ENCODE measurements at regions not wholly inside any gene's neighbourhood (a gene's known extent, or its start where the extent isn't known, plus 50 kb on each side); places are given as distances from the start of the nearest gene placed in this dataset.
"Not testable (repeated sequence)": the region's sequence is repeated elsewhere in the genome, so short reads cannot be mapped to it uniquely, and the experiment has no call there.

DNA sequence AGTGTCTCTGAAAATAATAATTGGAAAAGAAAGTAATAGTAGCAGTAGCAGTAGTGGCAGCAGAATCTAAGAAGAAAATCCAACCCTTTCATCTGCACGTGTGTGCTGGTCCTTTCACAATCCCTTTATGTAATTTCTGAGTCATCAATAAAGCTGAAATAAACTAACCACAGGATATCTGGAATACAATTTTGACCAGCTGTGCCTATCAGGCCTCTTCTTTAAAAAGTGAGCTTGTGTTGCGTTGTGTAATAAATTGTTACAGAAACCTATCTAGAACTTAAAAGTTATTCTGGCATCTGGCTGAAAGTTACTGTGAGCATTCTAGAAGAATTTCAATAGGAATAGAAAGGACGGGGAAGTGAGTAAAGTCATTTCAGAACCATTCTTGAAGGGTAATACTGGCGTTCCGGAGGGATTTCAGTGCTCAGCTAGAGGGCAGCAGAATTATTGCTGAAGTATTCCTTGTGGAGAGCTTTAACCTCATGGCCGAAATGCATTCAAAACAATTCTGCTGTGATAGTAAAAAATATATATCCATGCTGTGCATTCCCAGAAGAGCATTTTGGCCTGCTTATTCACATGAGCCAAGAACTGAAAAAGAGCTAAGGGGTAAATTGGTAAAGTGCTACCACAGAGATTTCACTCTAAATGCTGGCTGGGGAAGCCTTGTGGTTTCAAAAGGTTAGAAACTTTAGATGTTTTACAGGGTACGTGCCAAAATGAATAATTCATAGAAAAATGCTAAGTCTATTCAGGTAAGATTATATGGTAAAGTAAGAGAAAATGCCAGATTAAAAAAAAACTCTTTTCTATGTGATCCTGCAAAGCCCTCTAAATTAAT, 260.6 kb downstream of the NKX6-1 start:
- no peak for DNase-seq
- in situ Hi-C loops (cut with MboI; ENCODE audit: low pct_unique_long_range_greater_than_20kb, low sequenced_read_pairs): no loop called here

DNA sequence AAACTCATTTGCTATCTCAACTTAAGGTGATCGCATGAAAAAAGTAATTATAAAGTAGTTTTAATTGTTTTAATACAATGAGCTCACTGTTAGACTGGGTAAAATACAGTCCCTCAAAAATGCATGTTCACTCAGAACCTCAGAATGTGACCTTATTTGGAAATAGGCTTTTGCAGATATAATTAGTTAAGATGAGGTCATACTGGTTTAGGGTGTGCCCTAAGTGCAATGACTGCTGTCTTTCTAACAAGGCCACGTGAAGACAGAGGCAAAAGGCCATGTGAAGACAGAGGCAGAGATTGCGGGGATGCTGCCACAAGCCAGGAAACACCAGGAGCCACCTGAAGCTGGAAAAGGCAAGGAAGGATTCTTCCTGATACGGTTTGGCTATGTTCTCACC, 262.1 kb downstream of the NKX6-1 start:
- DNase-seq: no peak
- in situ Hi-C loops (cut with MboI; ENCODE audit: low pct_unique_long_range_greater_than_20kb, low sequenced_read_pairs): no loop called here

DNA sequence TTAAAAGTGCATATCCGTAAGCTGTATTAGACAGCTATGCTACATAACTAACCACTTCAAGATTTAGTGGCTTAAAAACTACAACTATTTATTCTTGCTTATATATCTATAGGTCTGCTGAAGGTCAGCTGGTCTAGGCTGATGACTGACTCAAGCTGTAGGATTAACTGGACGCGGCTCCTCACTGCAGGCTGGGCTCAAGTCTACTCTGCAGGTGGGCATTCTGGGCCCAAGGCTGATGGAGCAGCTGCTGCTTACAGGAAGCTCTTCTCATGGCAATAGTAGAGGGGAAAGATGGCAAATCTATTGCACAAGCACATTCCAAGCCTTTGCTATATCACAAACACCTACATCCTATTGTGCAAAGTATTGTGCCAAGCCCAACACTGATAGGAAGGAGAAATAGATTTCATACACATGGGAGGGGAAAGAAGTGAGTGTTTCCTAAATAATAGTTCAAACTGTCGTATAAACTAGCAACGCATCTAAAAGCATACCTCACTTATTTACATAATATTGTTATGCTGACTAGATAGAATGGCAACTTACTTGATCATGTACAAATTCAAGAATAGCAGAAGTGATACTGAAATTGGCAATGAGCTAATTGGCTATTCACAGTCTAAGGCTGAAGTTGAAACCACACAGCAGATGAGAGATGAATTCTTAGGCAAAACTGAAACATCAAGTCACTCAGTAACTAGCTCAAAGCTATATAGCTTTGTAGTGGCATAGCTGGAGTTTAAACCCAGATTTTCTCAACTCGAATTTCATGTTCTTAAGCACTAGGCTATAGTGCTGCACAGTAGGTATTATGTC, 263.8 kb downstream of the NKX6-1 start:
- in situ Hi-C loops (cut with MboI; ENCODE audit: low pct_unique_long_range_greater_than_20kb, low sequenced_read_pairs): no loop called here
- DNase-seq: no peak

DNA sequence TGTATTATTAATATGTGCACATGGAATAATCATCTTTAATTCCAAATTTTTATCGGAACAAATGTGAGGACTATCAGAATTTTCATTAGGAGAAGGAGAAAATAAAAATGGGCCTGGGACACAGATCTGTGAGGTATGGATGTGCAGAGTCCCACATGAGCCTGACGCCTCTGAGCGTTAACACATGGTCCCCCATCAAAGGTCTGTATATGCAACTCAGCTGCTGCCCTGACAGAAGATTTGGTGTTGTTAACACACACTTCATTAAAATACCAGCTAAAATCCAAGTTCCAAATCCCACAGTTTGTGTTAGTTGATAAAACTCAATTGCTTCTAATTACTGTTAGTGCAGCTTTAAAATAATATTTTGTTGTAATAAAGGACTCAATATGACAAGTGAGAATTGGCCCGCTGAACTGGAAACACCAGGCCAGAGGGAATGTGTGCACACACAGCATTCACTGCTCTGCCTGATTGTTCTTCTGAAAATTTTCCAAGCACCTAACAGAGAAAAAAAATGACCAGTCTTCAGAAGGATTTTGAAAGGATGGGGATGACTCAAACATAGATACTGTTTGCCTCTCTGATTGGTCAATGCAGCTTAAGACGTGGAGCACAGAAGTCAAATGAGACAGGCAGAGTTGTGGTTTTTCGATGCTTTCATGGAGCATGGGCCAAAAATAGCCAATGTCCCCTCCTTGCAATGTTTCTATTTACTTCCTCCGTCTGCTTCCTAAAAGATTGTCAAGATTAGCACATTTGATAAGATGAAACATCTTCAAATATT, 266.6 kb downstream of the NKX6-1 start:
- in situ Hi-C loops (cut with MboI; ENCODE audit: low pct_unique_long_range_greater_than_20kb, low sequenced_read_pairs): no loop called here
- DNase-seq: no peak

DNA sequence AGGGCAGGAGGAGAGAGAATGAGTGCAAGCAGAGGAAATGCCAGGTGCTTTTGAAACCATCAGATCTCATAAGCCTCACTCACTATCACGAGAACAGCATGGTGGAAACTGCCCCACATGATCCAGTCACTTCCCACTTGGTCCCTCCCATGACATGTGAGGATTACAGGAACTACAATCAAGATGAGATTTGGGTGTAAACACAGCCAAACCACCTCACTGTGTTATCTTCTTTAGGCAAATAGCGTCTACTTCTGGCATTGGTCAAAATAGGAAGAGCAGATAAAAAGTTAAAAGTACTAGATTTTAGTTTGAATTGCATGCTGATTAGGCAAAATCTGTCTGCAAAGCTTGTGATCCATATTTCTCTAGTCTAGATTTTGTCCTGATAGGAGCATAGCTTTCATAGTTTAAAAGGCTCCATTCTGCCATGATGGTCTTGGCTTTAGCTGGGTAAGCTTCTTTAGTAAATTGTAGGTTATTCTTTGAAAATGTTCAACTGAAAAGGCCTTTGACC, 267.5 kb downstream of the NKX6-1 start:
- DNase-seq: no peak
- in situ Hi-C loops (cut with MboI; ENCODE audit: low pct_unique_long_range_greater_than_20kb, low sequenced_read_pairs): no loop called here

DNA sequence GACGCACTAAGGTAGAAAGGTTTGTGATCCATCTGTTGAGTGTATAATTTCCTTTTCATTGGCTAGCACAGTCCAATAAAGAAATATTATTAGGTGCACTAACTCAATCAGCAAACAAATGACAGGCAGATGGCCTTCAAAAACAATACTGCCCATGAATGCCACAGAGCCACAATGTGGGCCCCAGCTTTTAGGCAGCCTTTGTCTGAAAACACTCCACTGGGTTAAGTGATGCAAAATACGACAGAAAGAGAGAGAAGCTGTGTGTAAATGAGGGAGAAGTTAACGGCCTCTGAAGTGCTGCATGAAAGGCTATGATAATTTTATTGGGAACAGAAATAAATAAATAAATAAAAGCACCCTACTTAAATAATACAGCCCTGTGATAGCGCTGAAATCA, 274.6 kb downstream of the NKX6-1 start:
- in situ Hi-C loops (cut with MboI; ENCODE audit: low pct_unique_long_range_greater_than_20kb, low sequenced_read_pairs): no loop called here
- no peak for DNase-seq

DNA sequence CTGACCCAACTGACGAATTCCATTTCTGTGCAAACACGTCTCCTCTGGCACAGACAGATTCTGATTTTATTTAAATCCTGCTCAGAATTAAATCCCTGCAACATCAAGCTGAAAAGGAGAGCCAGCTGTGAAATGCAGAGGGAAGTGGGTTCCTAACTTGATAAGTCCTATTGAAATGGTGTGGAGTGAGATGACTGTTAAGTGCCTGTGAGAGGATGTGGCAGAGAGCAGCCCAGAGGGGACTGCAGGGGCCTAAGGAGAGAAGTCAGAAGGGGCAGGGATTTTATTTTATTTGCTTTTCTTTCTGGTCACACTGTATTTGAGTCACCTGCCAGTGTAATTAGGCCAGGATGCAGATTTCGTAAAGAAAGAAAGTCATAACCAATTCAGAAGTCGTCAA, 277.4 kb downstream of the NKX6-1 start:
- in situ Hi-C loops (cut with MboI; ENCODE audit: low pct_unique_long_range_greater_than_20kb, low sequenced_read_pairs): no loop called here

DNA sequence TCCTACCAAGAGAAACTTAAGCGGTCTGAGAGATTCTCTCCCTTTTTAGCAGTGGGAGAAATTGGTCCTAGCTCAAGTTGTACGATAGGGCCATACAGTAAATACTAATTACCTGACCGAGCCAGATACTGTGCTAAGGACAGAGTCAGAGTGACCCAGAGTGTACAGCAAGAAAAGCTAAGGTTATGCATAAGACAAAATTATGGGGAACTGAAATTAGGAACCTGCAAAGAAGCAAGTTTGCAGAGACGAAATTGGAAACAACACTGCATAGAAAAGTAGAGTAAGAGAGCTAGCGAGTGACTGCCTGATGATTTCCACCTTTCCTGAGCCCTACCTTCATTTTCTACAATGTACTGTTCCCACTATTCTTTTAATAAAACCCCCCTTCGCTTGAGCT, 278.1 kb downstream of the NKX6-1 start:
- in situ Hi-C loops (cut with MboI; ENCODE audit: low pct_unique_long_range_greater_than_20kb, low sequenced_read_pairs): no loop called here
- DNase-seq: no peak

More for the DNA sequence above, 277.4 kb downstream of the NKX6-1 start:
- DNase-seq: no peak

DNA sequence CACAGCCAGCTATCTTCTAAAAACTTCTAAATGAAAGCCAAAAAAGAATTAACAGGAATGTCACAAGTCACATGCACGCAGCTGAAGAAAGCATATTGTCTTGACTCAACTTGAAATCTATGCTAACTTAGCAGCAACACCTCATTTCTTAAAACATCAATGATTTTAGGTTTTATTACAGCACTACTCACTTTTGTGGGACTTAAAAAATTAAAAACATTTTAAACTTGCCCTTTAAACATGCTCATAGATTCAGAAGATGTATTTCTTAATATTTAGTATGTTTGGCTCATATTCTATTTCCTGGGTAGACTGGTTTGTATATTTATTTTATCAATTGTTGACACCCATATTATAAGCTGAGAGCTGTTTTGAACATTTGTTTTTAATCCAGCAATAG, 279.4 kb downstream of the NKX6-1 start:
- in situ Hi-C loops (cut with MboI; ENCODE audit: low pct_unique_long_range_greater_than_20kb, low sequenced_read_pairs): no loop called here
- DNase-seq: no peak

DNA sequence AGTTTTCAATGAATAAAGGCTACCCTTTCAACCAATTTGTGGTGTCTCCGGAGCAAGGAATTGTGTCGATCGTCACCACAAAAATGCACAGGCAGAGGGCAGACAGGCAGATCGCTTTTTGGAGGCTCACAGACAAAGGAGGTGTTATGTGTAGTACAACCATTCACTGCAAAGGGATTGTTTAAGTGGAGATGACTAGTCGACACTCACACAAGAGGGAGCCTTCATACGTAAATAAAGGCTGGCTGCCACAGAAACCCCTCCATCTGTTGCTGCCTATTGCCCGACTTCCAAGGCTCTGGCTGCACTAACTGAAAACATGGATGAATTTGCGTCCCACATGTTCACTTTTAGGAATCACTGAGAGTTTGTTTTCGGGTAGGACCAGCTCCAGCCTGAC, 281.1 kb downstream of the NKX6-1 start:
- in situ Hi-C loops (cut with MboI; ENCODE audit: low pct_unique_long_range_greater_than_20kb, low sequenced_read_pairs): no loop called here
- no peak for DNase-seq

DNA sequence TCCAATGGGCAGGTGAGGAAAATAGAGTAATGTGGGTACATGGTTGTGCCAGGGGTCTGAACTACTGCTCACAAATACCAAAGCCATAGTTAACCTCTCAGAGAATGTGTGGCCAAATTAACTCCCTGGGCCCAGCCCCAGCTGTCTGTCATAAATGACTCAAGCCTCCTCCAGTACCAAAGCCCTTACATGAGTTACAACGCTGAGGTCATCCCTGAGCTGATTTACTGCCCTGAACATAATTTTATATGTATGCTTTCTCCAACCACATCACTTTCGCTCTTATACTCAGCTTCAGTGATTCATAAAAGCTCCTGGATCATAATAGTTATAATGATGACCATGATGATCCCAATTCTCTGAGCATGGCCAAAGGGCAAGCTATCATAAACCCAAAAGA, 283.9 kb downstream of the NKX6-1 start:
- no peak for DNase-seq
- in situ Hi-C loops (cut with MboI; ENCODE audit: low pct_unique_long_range_greater_than_20kb, low sequenced_read_pairs): no loop called here

DNA sequence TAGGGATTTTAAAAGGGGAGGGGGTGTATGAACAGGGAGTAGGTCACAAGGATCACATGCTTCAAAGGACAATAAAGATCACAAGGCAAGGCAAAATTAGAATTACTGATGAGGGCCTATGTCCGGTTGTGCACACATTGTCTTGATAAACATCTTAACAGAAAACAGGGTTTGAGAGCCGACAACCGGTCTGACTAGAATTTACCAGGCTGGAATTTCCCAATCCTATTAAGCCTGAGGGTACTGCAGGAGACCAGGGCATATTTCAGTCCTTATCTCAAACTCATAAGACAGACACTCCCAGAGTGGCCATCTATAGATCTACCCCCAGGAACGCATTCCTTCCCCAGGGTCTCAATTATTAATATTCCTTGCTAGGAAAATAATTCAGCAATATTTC, 292.9 kb downstream of the NKX6-1 start:
- DNase-seq; in situ Hi-C loops (cut with MboI; ENCODE audit: low pct_unique_long_range_greater_than_20kb, low sequenced_read_pairs): not testable (repeated sequence)

DNA sequence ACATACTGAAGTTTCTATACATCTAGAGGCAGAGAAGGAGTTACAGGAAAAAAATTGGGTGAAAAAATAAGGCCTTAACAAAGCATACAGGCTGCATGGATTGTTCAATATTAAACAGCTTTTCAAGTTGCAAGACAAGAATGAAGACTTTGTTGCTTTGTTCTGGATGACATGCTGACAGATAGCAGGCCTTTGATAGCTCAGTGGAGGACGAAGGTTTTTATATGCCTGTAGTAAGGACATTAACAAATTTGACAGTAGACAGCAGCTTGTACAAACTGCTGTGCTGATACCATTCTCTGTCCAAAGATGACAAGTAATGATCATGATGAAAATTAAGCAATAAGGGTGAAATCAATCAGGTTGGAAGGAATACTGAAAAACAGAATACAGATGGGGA, 309.9 kb downstream of the NKX6-1 start:
- no peak for DNase-seq
- in situ Hi-C loops (cut with MboI; ENCODE audit: low pct_unique_long_range_greater_than_20kb, low sequenced_read_pairs): no loop called here

DNA sequence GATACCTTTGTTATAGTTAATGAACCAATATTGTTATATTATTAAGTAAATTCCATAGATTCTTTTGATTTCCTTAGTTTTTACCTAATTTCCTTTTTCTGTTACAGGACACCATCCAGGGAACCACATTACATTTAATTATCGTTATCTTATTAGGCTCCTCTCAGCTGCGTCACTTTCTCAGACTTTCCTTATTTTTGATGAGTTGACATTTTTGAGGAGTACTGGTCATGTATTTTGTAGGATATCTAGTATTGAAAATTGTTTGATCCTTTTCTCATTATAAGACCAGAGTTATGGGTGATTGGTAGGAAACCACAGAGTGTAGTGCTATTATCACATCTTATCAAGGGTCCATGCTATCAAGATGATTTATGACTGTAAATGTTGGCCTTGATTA, 319.7 kb downstream of the NKX6-1 start:
- DNase-seq: no peak
- in situ Hi-C loops (cut with MboI; ENCODE audit: low pct_unique_long_range_greater_than_20kb, low sequenced_read_pairs): no loop called here

DNA sequence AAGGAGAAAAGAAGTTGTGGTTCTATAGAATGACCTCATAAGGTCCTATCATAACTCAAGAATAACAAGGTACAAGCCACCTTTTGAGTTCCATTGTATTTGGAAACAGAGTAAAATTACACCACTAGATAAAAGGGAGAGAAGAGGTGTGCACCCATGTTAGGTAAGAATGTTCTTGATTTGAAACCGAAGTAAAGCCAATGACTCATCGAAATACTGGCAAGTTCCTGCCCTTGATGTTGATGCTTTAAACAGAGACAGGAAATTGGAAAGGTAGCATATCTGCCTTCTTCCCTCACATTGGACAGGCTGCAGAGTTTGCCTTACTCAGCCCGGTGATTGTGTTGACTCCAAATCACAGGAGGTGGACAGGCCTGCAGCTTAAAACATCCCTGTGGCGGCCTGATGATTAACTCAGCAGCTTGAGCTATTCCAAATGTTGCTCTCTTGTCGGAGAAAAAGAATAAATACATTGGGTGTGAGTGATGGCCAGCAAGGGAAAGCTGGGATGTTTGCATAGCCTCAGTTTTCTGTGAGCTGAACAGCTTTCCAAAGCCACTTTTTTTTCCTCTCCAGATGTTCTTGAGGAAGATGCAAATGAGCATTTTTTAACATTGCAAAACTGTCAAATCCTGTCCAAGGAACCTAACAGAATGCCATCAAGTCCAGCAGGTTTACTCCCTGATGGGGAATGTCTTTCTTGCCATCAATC, 321.1 kb downstream of the NKX6-1 start:
- in situ Hi-C loops (cut with MboI; ENCODE audit: low pct_unique_long_range_greater_than_20kb, low sequenced_read_pairs): no loop called here
- no peak for DNase-seq

DNA sequence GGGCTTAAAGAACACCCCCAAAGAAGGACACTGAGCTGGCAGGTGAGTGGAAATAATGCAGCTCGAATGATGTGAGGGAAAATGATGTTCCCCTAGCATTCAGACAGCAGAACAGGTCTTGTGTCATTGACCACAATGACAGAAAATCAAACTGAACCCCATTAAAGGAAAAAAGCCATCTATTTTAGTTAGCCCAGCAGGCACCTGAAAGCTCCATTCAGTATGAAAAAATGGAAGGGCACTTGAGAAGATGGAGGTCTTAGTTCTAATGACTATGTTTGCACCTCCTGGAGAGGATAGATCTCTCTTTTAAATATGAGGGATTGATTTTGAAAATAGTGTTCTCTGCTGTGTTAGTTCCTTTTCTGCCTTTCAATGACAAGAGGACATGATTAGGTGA, 323.1 kb downstream of the NKX6-1 start:
- no peak for DNase-seq
- in situ Hi-C loops (cut with MboI; ENCODE audit: low pct_unique_long_range_greater_than_20kb, low sequenced_read_pairs): no loop called here

DNA sequence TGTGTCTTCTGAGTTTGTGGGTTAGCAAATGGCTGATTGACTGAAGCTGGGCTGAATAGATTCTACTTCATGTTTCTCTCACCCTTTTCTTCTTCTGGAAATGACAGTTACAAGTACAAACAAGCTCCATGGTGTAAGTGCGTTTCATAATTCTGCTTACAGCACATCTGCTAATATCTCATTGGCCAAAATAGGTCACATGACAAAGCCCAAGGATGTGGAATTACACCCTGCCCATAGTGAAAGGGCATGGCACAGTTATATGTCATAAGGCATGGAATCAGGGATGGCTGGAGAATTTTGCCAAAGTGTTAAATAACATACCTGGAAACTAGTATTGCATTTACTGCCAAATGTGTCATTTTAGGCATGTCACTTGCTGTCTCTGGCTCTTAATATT, 327.2 kb downstream of the NKX6-1 start:
- in situ Hi-C loops (cut with MboI; ENCODE audit: low pct_unique_long_range_greater_than_20kb, low sequenced_read_pairs): no loop called here

DNA sequence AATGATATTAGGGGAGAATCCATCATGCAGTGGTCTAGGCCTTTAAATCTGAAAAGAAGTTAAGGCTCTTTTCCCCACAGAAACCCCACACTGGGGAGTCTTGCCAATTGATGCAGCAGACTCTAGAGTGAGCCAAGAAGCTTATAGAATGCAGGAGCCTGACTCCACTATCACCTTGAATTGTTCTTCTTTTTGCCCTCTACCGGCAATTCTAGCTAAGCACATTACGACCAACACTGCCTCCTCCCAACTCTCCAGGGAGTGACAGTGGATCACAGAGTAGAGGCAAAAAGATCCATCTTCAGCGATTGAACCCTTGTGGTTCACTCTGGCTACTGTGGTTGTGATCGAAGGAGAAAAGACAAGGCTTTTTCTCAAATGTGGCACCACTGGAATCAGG, 331.5 kb downstream of the NKX6-1 start:
- no peak for DNase-seq
- in situ Hi-C loops (cut with MboI; ENCODE audit: low pct_unique_long_range_greater_than_20kb, low sequenced_read_pairs): no loop called here

More for the DNA sequence above, 327.2 kb downstream of the NKX6-1 start:
- DNase-seq: no peak

DNA sequence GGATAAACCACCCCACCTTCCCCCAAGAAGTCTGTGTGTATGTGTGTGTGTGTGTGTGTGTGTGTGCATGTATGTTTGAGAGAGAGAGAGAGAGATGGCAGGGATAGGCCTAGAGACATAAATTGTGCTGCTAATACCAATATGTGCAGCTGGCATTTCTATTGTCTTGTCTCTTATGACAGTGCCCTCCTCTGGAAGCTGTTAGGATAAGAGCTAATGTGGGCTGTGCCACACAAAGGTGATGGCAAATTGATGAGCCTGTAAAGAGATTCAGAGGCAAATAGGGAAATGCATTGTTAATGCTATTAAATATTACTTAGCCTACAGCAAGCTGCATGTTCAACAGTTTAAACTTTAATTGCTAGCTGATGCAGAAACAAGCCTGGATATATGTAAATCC, 332.0 kb downstream of the NKX6-1 start:
- DNase-seq: no peak
- in situ Hi-C loops (cut with MboI; ENCODE audit: low pct_unique_long_range_greater_than_20kb, low sequenced_read_pairs): no loop called here

Data from KBM-7 (cell line).